IMR-90 (cell line): ENCODE measurements at regions not wholly inside any gene's neighbourhood (a gene's known extent, or its start where the extent isn't known, plus 50 kb on each side); places are given as distances from the start of the nearest gene placed in this dataset.

ENCODE experiments used
- ATAC-seq: fragments of 200-7000 bp; cut with Tn5 transposase; 2 replicates; pipeline ENCODE4 v1.9.1; 2020; ENCODE audit warnings: low read depth, mild to moderate bottlenecking, moderate library complexity
- BruUV-seq: library from RNA; stranded (reverse); fragments of 400-500 nt; replicated peaks from 2 replicates; lab custom pipeline; 2021; lab: Mats Ljungman, UMichigan
- CTCF ChIA-PET: fragments of 300-600 bp; formaldehyde crosslinking; extraction: SDS; loops from one replicate; lab custom pipeline; 2021; ENCODE audit warnings: antibody characterized with exemption; lab: Yijun Ruan, JAX
- POLR2A ChIA-PET: fragments of 300-600 bp; sonication (Branson Sonifier 250); formaldehyde crosslinking; loops from one replicate; lab custom pipeline; 2022; ENCODE audit warnings: antibody characterized with exemption; ENCODE audit not compliant: unreplicated experiment; lab: Charles Lee
- DNase-seq: peaks from one replicate; pipeline ENCODE4 v3.0.0; 2013
- H2AFZ ChIP-seq: replicated peaks from 2 replicates; pipeline ENCODE3; 2013; ENCODE audit warnings: low read length, mild to moderate bottlenecking; ENCODE audit not compliant: poor library complexity
- H2AK5ac ChIP-seq: 2 replicates; pipeline ENCODE4 v1.6.1; 2013; ENCODE audit warnings: low read depth, low read length, inconsistent platforms
- H2AK9ac ChIP-seq: replicated peaks from 2 replicates; pipeline ENCODE3; 2013; ENCODE audit warnings: mild to moderate bottlenecking, low read depth, low read length, moderate library complexity; ENCODE audit not compliant: poor library complexity
- H2BK120ac ChIP-seq: 2 replicates; pipeline ENCODE4 v1.6.1; 2013; ENCODE audit warnings: low read depth, low read length, inconsistent platforms
- H2BK15ac ChIP-seq: 3 replicates; pipeline ENCODE4 v1.6.1; 2013; ENCODE audit warnings: low read depth, low read length, inconsistent platforms
- H2BK20ac ChIP-seq: 2 replicates; pipeline ENCODE4 v1.6.1; 2013; ENCODE audit warnings: low read depth, mild to moderate bottlenecking, inconsistent platforms, low read length, moderate library complexity
- H2BK5ac ChIP-seq: 2 replicates; pipeline ENCODE4 v1.6.1; 2013; ENCODE audit warnings: mild to moderate bottlenecking, low read depth, low read length, inconsistent platforms; ENCODE audit not compliant: poor library complexity, severe bottlenecking
- H3K14ac ChIP-seq: replicated peaks from 2 replicates; pipeline ENCODE4 v1.6.1; 2013; ENCODE audit warnings: low read depth, low read length, inconsistent platforms
- H3K18ac ChIP-seq: 2 replicates; pipeline ENCODE4 v1.6.1; 2013; ENCODE audit warnings: low read depth, low read length, control low read depth
- H3K23ac ChIP-seq: 2 replicates; pipeline ENCODE4 v1.6.1; 2013; ENCODE audit warnings: low read depth, low read length, inconsistent platforms
- H3K27ac ChIP-seq: 2 replicates; pipeline ENCODE4 v1.5.1; 2013; ENCODE audit warnings: mild to moderate bottlenecking, control low read depth, low read length; ENCODE audit not compliant: insufficient read depth
- H3K27me3 ChIP-seq: 2 replicates; pipeline ENCODE4 v1.6.1; 2013; ENCODE audit warnings: low read length; ENCODE audit not compliant: control insufficient read depth, insufficient read depth
- H3K36me3 ChIP-seq: 2 replicates; pipeline ENCODE4 v1.6.1; 2013; ENCODE audit warnings: low read length, mixed read lengths; ENCODE audit not compliant: control insufficient read depth, insufficient read depth
- H3K4ac ChIP-seq: 2 replicates; pipeline ENCODE4 v1.6.1; 2013; ENCODE audit warnings: low read depth, low read length, inconsistent platforms
- H3K4me1 ChIP-seq: 2 replicates; pipeline ENCODE4 v1.6.1; 2013; ENCODE audit warnings: low read length, mixed read lengths; ENCODE audit not compliant: control insufficient read depth, insufficient read depth
- H3K4me2 ChIP-seq: 2 replicates; pipeline ENCODE4 v1.6.1; 2013; ENCODE audit warnings: low read depth, mild to moderate bottlenecking, control low read depth, low read length, moderate library complexity
- H3K4me3 ChIP-seq: 2 replicates; pipeline ENCODE4 v1.5.1; 2013; ENCODE audit warnings: low read depth, mild to moderate bottlenecking, control low read depth, low read length, moderate library complexity; ENCODE audit not compliant: insufficient read depth
- H3K56ac ChIP-seq: 2 replicates; pipeline ENCODE4 v1.6.1; 2013; ENCODE audit warnings: low read length, inconsistent platforms; ENCODE audit not compliant: insufficient read depth; ENCODE audit errors: extremely low read depth
- H3K79me1 ChIP-seq, 2 experiments: 2 replicates each; pipeline ENCODE4 v1.6.1; 2013; ENCODE audit warnings: low read length in 2 of 2, inconsistent platforms in 1 of 2, low read depth in 1 of 2
- H3K9ac ChIP-seq: 2 replicates; pipeline ENCODE4 v1.6.1; 2013; ENCODE audit warnings: low read depth, low read length, control low read depth
- H3K9me1 ChIP-seq: 2 replicates; pipeline ENCODE4 v1.6.1; 2013; ENCODE audit warnings: low read length, inconsistent platforms; ENCODE audit not compliant: insufficient read depth
- H3K9me3 ChIP-seq: 2 replicates; pipeline ENCODE4 v1.6.1; 2013; ENCODE audit warnings: low read length; ENCODE audit not compliant: control insufficient read depth, insufficient read depth
- H4K20me1 ChIP-seq: 2 replicates; pipeline ENCODE4 v1.6.1; 2013; ENCODE audit warnings: low read length, inconsistent platforms; ENCODE audit not compliant: insufficient read depth
- H4K5ac ChIP-seq: 2 replicates; pipeline ENCODE4 v1.6.1; 2013; ENCODE audit warnings: mild to moderate bottlenecking, low read depth, low read length, control low read depth
- H4K8ac ChIP-seq, 2 experiments: 2 replicates each; pipeline ENCODE4 v1.6.1; 2013; ENCODE audit warnings: low read depth in 2 of 2, low read length in 2 of 2, control low read depth in 1 of 2, inconsistent platforms in 1 of 2
- H4K91ac ChIP-seq: 2 replicates; pipeline ENCODE4 v1.6.1; 2013; ENCODE audit warnings: low read depth, low read length, inconsistent platforms; ENCODE audit not compliant: insufficient read depth
- MXI1 ChIP-seq: IDR thresholded peaks from 2 replicates; pipeline ENCODE4 v1.6.1; 2012; ENCODE audit warnings: low read depth, mild to moderate bottlenecking, low read length, moderate library complexity, borderline replicate concordance
- RFX5 ChIP-seq: IDR thresholded peaks from 2 replicates; pipeline ENCODE4 v1.8.0; 2012; ENCODE audit warnings: low read depth, mild to moderate bottlenecking, low read length, moderate library complexity
- WGBS, 2 experiments: methylation state at CpG; one replicate each; pipeline versions ENCODE4 v1.1.5 to v1.1.7; 2013; ENCODE audit warnings: missing lambda C conversion rate in 2 of 2; ENCODE audit not compliant: insufficient read length in 1 of 2; ENCODE audit errors: extremely low coverage in 2 of 2; 5-methylcytosine and 5-hydroxymethylcytosine counted together
- dilution Hi-C: fragments of 300-500 bp; cut with HindIII; formaldehyde crosslinking; loops from one replicate; pipeline ENCODE4 v1.14.3; 2018; ENCODE audit warnings: low sequenced_read_pairs; ENCODE audit not compliant: unreplicated experiment
- in situ Hi-C: fragments of 300-500 bp; cut with MboI; formaldehyde crosslinking; loops from 3 replicates; pipeline ENCODE4 v1.14.3; 2019; ENCODE audit warnings: low sequenced_read_pairs, inconsistent platforms, mixed read lengths
- intact Hi-C: fragments of 100-400 bp; cut with micrococcal nuclease; formaldehyde crosslinking; loops from 2 replicates; pipeline ENCODE4 v1.10.0; 2022

DNA sequence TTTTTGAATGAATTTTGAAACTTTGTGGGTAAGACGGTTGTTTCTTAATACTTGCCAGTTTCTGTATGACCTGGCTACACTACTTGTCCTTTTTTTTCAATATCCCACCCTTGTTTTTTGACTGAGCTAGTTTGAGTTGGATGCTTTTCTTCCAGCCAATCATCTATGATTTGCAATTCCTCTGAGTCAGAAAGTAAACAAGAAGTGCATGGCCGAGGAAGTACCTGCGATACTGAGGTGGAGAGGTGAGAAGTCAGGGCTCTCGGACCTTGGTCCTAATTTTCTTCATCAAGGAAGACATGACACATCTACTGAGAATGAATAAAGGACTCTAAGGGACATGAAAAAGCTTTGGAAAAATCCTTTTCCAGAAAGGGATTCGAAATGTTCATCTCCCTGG is 185.7 kb downstream of the LINC00237 start:
- no peak overlapping the region for H3K4ac ChIP-seq
- no peak overlapping the region for H2BK15ac ChIP-seq
- dilution Hi-C loops (no loop called here), intact Hi-C loops (no loop called here), in situ Hi-C loops (no loop called here)
- TF ChIP-seq MXI1, result no peak
- no peak for TF ChIP-seq RFX5
- H3K9me1 ChIP-seq, result no peaks in the 10 kb centered on the region
- H3K56ac ChIP-seq, result no peak overlapping the region
- BruUV-seq, result no TSS peak
- WGBS, 2 experiments, result no CpG with 5 or more reads among the region's 5 CpGs
- no peak overlapping the region for H3K14ac ChIP-seq
- no peaks in the 10 kb centered on the region for H4K20me1 ChIP-seq
- H2BK20ac ChIP-seq, result no peak overlapping the region
- no peak overlapping the region for H4K91ac ChIP-seq
- H3K4me3 ChIP-seq, result no peak overlapping the region
- DNase-seq (no peak), ATAC-seq (no peak)
- POLR2A ChIA-PET, result no interaction called here
- H3K18ac ChIP-seq, result no peak overlapping the region
- H2AK5ac ChIP-seq, result no peak overlapping the region
- H3K23ac ChIP-seq, result no peak overlapping the region
- H3K4me2 ChIP-seq, result no peak overlapping the region
- H3K27me3 ChIP-seq, result no peaks in the 10 kb centered on the region
- CTCF ChIA-PET, result no interaction called here
- H2AK9ac ChIP-seq, result no peak overlapping the region
- no peaks in the 10 kb centered on the region for H3K4me1 ChIP-seq
- no peaks in the 10 kb centered on the region for H3K36me3 ChIP-seq
- H2AFZ ChIP-seq, result no peak overlapping the region
- H3K79me1 ChIP-seq, result no peaks in the 10 kb centered on the region
- H3K9me3 ChIP-seq, result 0 out of 2 replicates have a peak, but pooled peaks cover 4% of the 10 kb centered on the region
- no peak overlapping the region for H4K5ac ChIP-seq
- no peak overlapping the region for H3K27ac ChIP-seq
- no peak overlapping the region for H4K8ac ChIP-seq
- H2BK120ac ChIP-seq, result no peak overlapping the region
- no peak overlapping the region for H2BK5ac ChIP-seq
- no peak overlapping the region for H3K9ac ChIP-seq
